ENCODE measurements at regions not wholly inside any gene's neighbourhood (a gene's known extent, or its start where the extent isn't known, plus 50 kb on each side); places are given as distances from the start of the nearest gene placed in this dataset.
"Not testable (repeated sequence)": the region's sequence is repeated elsewhere in the genome, so short reads cannot be mapped to it uniquely, and the experiment has no call there.

DNA sequence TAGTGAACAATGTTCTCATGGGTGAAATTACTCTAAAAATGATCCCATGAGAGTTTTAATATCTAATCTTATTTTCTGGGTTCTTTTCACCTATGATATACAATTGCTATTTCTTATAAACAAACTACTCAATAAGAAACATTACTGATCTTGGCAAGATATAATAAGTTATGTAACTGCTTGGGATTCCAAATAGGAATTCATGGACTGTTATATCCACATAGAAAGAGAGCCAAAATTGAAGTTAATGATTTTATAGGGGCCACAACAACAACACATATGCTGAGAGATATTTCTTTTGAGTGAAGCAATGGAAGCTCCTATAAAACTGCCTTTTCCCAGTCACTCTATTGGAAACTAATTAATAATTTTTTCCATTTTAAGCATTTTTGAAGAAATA, 90.4 kb upstream of the TLL1 start:
- no peak for DNase-seq

DNA sequence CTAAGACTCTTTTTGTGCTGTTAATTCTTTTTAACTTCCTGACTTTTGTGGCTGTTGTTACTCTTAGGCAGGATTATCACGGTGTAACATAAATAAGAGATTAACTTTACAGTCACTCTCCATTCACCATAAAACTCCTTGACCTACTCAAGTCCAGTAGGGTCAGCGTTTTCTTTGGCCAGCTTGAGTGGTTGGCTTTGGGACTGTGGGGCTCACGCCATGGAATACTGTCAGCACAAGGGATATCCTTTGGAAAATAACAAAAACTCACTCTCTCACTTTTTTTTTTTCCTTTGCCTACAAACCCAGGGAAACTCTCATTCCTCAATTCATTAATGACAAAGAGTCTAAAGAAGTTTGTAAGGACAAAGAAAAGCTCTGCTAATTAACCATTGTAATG, 89.4 kb upstream of the TLL1 start:
- DNase-seq: no peak

DNA sequence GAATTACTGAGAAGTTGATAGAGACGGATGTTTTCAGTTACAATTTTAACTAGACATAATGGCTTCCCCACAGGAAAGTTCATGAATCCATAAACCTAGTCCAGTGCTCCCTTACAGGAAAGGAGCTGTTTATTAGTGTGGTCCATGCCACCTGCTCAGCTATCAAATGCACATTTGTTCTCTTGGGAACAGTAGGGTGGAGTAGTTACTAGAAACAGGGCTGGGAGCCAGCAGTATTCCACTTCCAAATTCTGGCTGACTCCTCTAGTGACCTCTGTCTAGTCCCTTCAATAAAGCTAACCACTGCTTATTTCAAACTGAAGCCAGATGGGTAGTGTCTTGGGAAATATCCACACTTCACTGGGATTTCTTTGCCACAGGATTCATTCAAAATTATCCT, 88.4 kb upstream of the TLL1 start:
- DNase-seq: no peak

DNA sequence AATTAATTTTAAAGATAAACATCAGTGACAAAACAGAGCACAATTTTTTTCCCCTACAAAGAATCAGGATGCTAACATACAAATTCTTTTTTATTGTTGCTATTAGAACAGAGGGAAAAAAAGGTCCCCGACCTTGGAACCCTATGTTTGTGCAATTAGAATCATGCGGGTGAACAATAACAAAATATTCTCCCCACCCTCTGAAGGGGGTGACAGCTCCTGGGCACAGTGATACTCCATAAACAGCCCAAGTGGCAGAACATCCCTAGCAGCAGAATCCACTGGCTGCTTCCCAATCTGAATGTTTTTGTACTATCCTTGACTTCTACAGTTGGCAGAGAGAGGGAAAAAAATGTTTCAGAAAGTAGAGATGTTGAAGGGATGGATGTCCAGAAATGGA, 87.7 kb upstream of the TLL1 start:
- DNase-seq: no peak

DNA sequence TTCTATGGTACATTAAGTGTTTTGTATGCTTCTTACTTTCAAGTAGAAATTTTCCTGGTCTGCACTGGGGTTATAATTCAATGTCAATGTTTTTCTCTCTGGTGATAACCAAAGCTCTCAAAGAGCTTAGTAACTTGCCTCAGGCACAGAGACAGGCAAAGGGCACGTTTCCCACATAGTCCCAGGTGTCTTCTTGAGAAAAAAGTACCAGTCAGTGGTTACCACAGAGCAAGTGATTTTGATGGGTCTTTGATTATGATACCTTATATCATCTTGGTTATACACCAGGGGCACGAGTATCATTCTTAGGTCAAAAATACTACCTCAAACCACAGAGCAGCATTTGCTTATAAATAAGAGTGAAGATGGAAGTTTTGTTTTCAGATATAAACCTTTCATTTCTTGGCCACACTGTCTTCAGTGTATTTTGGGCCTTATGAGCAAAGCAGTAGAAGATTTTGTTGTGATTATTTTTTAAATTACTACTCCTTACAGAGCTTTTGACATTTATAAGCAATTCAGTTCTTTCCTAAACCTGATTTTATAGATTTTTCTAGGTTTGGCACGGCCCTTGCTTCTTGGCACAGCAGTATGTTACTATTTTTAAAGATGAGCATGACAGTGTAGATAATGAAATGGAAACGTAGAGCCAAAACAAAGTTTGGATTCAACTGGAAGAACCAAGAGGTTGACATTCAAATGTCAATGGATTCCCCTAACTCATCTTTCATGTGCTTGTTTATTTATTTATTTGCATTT, 85.3 kb upstream of the TLL1 start:
- DNase-seq: no peak

DNA sequence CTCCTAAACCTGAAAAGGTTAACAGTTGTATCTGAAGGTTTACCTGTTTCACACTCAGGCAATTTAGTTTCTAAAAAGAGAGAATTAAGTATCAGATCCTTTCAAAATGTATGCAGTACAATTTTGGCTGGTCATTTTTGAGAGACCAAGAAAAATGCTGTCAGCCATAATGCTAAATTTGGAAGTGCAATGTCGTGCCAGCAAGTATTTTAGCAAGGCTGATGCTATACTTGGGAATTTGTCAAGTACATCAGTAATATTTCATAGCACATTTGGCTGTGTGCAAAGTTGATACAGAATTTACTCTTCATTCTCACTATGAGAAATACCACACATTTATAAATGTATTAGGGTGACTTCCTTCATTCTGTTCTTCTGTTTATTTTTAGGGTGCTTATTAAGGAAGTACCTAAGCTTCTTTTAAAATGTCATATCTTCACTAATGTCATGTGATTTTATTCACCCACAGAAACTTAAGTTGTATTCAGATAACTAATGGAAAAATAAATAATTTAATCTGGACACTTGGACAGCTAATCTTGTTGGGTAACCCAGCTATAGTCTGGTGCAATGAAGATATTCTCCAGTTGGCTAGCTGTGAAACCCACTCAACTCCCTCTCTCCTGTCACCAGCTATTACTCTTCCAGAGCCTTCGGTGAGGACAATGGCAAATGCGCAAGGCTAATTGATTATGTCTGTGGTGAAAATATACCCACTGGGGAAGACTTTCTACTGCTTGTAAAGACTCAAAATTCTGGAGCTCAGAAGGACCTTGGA, 84.2 kb upstream of the TLL1 start:
- no peak for DNase-seq

DNA sequence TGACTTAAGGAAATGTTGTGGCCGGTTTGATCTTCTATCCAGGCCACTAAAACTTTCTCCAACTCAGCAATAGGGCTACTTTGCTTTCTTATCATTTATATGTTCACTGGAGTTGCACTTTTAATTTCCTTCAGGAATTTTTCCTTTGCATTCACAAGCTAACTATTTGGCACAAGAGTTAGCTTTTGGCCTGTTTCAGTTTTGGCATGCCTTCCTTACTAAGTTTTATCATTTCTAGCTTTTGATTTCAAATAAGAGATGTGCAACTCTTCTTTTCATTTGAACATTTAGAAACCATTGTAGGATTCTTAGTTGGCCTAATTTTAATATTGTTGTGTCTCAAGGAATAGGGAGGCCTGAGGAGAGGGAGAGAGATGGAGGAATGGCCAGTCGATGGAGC, 79.8 kb upstream of the TLL1 start:
- no peak for DNase-seq

DNA sequence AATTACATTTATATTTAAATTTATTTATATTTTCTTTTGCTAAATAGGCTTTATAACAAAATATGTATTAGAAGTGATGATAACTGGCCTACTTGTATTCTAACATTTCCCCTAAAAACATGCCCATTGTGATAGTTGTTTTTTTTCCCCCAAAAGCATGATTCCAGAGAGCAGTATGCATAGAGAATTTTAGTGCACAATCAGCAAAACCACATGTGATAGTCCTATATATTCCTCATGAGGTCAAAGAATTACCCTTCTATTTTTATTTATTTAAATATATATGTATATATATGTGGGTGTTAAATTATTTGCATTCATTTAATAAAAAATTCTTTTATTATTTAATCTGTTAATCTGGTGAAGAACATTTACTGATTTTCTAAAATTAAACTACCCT, 78.2 kb upstream of the TLL1 start:
- no peak for DNase-seq

DNA sequence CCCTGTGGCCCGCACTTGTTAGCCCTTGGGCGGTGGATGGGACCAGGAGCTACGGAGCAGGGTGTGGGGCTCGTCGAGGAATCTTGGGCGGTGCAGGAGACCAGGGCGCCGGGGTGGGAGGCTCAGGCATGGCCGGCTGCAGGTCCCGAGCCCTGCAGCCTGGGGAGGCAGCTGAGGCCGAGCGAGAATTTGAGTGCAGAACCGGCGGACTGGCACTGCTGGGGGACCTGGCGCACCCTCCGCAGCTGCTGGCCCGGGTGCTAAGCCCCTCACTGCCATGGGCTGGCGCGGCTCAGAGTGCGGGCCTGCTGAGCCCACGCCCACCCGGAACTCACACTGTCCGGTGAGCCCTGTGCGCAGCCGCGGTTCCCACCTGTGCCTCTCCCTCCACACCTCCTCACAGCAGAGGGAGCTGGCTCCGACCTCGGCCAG, 73.6 kb upstream of the TLL1 start:
- no peak for DNase-seq

DNA sequence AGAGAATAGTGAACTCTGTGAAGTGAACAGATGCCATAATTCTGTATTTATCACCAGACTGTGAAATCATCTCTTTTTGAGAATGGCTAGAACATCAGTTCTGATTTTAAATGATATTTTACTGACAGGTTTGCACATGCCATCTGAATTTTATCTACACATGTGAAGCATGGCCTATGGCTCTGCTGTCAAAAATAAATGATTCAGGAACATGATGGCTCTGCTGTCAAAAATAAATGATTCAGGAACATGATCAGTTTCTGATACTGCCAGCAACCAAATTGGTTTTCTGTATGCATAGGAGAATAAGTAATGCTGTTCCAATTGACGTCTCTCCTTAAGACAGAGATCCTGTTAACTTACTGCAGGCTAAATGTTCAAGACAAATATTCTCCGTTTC, 70.6 kb upstream of the TLL1 start:
- no peak for DNase-seq

DNA sequence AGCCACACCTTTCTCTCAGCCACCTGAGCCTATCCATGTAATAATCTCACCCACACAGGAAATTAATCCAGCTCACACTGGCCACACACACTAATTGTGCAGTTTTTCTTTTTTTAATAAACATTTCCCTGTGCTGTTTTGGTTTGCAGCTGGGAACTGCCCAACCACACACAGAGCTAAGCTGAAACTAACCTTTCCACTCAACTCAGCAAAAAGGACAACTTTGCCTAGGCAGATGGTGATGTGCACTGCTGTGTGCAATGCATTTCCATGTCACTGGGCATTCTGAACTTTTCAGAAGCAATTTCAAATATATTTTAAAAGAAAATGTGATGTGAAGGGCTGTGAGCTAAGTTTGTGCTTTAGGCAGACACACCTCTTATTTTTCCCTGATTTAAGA, 70.0 kb upstream of the TLL1 start:
- DNase-seq: no peak

DNA sequence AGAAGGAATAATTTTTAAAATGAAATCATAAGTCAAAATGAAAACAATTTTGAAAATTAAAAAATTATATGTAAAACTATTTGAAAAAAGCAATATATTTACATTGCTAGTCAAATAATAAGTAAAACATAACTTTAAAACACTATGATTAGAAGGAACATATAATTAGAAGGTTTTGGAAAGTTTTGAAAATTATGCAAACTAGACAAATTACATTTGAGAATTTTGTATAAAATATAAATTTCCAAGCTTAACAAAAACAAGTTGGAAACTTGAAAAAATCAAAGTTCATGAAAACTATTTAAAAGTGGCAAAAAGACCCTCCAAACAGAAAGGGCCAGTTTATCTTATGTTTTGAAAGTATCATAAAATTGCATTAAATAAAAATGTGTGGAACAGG, 67.6 kb upstream of the TLL1 start:
- DNase-seq: no peak

DNA sequence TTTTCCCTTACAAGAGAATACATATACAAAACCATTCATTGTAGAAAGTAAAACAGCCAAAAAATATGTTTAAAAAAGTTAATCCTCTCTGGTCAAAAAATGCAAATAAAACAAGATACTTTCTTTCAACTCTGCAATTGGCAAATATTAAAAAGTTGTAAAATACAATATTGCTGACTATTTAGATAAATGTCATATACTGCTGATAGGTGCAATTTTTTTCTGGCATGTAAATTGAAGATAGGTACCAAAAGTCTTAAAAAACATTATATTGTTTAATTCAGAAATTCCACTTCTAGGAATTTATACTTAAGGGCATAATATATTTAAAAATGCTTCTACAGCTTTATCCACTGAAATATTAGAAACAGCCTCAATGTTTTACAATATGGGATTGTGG, 66.4 kb upstream of the TLL1 start:
- DNase-seq: no peak

DNA sequence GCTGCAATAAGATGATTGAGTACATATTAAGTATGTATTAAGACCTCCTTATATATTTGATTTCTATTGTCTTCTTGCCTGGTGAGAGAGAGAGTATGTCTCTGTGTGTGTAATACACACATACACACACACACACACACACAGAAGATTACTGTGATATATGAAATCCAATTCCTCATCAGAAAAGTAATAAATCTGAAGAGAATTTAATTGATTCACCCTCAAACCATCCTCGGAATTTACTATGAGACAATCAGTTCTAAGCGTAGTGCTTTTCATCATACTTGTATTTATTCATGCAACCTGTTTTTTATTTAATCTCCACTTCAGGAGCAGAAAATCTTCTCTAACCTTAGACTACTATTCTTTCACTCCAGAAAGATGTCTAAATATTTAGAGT, 62.3 kb upstream of the TLL1 start:
- no peak for DNase-seq

DNA sequence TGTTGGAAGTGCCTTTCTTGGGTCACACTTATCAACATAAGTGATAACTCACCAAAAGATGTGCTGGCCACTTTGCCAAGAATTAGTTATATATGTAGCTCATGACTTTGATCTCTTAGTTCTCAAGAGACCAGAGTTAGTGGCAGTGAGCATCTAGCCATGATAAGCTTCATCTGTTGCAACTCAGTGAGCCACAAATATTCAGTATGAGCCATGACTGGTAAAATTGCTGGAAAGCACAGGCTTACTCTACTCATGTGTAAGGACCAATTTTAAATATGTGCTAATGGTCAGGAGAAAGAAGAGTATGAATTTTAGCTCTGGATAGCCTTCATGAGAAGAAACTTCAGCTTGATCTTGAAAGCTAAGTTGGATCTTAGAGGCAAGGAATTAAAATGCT, 59.4 kb upstream of the TLL1 start:
- DNase-seq: no peak

DNA sequence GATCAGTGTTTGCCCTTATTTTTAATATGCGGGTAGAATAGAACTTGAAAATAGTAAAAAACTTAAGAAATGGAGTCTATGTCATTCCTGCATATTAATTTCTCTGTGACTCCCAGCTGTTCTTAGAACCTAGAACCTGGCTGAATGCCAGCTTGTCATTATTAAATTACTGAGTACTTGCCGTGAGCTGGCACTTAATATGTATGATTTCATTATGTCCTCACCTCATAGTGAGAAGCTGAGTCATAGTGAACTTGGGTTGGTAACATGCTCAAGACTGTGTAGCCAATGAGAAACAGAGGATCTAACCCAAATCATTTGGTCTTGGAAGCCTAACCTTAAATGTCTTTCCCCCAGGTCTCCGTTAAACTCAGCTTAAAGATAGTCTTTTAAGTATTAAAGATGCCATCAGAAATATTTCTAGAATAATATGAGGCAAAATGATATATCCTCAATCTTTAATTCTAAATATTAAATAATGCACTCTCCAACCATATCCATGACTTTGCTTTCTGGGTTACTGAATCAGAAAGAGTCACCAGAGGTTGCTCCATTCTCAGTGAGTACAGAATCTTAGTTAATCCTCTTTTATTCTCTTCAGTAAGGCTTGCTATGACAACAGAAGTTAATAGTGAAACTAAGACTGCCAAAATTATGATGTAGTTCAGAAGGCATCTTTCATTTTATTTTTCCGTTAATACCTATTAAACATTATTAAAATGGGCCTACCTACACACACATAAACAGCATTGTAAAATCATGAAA, 58.6 kb upstream of the TLL1 start:
- no peak for DNase-seq

DNA sequence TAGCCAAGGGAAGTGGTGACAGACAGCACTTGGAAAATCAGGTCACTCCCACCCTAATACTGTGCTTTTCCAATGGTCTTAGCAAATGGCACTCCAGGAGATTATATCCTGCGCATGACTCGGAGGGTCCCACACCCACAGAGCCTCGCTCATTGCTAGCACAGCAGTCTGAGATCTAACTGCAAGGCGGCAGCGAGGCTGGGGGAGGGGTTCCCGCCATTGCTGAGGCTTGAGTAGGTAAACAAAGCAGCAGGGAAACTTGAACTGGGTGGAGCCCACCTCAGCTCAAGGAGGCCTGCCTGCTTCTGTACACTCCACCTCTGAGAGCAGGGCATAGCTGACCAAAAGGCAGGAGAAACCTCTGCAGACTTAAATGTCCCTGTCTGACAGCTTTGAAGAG, 53.9 kb upstream of the TLL1 start:
- DNase-seq: not testable (repeated sequence)

All from CD4-positive, alpha-beta T cell treated with Interleukin-1 beta for 1 hour (primary cell).